ENCODE measurements at regions not wholly inside any gene's neighbourhood (a gene's known extent, or its start where the extent isn't known, plus 50 kb on each side); places are given as distances from the start of the nearest gene placed in this dataset.

DNA sequence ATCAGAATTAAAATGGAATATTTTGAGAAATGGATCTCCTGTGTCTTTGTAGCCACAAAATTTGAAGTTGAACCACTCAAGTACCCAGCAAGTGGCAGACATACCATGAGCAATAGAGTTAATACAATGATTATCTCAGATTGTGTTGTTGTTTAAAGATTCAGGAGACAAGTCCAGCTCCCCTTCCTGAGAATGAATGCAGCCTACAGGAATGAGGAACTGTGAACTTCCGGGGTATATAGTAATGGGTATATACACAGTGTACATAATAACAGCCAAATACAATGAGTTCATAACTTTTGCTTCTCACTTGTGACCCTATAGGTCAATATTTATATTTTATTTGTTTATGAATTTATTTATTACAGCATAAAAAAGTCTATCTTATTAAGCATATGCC lies 445.0 kb downstream of the SETD4 start:
- TF ChIP-seq, protein P1, sequence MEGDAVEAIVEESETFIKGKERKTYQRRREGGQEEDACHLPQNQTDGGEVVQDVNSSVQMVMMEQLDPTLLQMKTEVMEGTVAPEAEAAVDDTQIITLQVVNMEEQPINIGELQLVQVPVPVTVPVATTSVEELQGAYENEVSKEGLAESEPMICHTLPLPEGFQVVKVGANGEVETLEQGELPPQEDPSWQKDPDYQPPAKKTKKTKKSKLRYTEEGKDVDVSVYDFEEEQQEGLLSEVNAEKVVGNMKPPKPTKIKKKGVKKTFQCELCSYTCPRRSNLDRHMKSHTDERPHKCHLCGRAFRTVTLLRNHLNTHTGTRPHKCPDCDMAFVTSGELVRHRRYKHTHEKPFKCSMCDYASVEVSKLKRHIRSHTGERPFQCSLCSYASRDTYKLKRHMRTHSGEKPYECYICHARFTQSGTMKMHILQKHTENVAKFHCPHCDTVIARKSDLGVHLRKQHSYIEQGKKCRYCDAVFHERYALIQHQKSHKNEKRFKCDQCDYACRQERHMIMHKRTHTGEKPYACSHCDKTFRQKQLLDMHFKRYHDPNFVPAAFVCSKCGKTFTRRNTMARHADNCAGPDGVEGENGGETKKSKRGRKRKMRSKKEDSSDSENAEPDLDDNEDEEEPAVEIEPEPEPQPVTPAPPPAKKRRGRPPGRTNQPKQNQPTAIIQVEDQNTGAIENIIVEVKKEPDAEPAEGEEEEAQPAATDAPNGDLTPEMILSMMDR (IDR thresholded peaks at IDR 0.05), result no peak
- TF ChIP-seq EP300 (IDR thresholded peaks at IDR 0.05), result no peak
- TF ChIP-seq POLR2A (IDR thresholded peaks at IDR 0.05), result no peak

All from suprapubic skin (tissue), 3 donors.